GM18867 (cell line): ENCODE measurements at regions not wholly inside any gene's neighbourhood (a gene's known extent, or its start where the extent isn't known, plus 50 kb on each side); places are given as distances from the start of the nearest gene placed in this dataset.

Experiments
- ATAC-seq: cut with Tn5 transposase; IDR thresholded peaks from one replicate; pipeline ENCODE4 v1.9.1; 2021; ENCODE audit warnings: mild to moderate bottlenecking, moderate library complexity; ENCODE audit not compliant: unreplicated experiment

- no peak for ATAC-seq
Observed at GRCh38 chr9:120018550-120018949, 561.4 kb downstream of the CDK5RAP2 start.

DNA sequence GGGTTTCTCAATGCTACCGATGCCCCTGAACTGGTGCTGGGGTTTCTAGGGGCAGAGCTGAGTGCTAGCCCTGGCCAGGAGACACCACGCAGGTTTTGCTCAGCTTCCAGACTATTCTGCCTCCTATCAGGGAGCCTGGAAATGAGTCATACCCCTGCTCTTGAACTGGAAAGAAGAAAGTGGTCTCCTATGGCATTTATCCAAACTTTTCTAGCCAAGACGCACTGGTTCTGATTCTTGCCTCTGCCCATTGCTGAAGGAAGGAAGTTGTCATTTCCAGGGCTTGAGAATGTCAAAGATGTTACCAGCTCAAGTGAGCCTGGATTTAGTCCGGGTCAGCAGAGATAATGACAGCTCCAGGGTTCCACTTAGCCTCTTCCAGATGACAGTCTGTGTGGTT lies 561.9 kb downstream of the CDK5RAP2 start:
- no peak for ATAC-seq

GRCh38 chr9:120016231-120016630 lies 563.7 kb downstream of the CDK5RAP2 start:
- ATAC-seq, result no peak

- no peak for ATAC-seq
Observed at GRCh38 chr9:120014796-120015195, 565.2 kb downstream of the CDK5RAP2 start.

DNA sequence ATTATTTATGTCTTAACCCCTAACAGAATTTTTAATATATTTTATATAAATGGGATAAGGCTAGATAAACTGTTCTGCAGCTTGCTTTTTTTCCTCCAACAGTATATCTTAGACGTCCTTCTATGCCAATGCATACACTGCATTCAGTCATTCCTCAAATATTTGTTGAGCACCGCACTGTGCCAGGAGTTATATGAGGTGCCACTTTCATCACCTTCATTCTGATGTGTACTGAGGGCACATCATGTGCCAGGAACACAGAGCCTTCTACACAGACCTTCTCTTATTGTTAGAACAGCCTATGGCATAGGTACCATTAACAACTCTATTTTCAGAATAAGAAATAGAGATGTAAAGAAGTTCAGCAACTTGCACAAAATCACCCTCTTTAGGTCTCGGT lies 570.1 kb downstream of the CDK5RAP2 start:
- ATAC-seq, result no peak

- ATAC-seq, result no peak
Observed at GRCh38 chr9:120001536-120001935, 578.4 kb downstream of the CDK5RAP2 start.

- no peak for ATAC-seq
Observed at GRCh38 chr9:119998614-119999013, 581.4 kb downstream of the CDK5RAP2 start.

DNA sequence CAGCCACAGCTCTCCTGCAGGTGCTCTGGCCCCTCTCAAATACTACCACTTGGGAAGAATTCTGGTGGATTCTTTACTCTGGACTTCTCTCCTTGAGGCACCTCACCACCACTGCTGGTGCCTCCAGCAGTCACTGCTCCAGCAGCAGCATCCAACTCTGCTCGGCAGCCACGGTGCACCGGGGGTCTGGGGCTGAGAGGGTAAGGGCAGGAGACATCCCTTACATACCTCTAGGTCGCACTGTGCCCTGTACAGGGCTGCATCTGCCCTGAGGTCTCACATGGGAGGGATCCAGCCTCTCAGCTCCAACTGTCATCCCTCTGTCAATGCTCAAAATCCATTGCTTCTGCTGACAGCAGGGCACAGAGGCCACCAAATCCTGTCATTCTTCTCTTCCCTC lies 588.2 kb downstream of the CDK5RAP2 start:
- no peak for ATAC-seq

- ATAC-seq, result no peak
Observed at GRCh38 chr9:119986713-119987112, 593.3 kb downstream of the CDK5RAP2 start.

DNA sequence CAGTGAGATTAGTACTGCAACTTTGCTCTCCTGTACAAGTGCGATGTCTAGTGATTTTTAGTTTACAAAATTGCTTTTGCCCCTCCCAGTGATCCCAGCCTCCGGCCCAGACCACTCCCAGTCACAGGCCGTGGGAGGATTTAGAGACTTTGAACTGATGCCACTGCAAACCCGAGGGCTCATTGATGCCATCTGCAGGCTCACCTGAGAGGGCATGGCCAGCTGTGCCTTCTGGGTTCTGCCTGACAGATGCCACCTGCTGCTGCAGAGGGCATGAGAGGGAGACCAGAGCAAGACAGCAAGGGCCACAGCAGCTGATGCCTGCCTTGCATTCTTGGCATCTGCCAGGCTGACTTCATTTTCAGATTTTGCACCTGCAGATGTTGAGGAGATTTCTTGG lies 593.8 kb downstream of the CDK5RAP2 start:
- ATAC-seq, result no peak

DNA sequence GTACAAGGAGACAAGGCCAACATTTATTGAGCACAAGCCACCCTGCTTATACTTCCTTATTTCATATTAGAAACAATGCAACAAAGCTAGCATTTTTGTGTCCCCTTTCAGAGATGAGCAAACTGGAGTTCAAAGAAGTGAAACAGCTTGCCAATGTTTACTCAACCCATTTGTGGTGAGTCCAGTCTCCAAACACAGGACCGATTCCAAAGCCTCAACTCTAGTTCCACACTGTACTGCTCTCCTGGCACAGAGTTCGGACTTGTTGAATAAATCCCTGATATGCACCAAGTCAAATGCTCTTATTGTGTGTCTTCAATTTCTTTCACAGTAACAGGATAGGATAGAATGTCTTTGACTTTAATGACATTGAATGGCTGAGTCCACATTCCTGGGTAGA lies 604.8 kb upstream of the BRINP1 start:
- no peak for ATAC-seq

- peak; percentile 98 for ATAC-seq
Observed at GRCh38 chr9:119968836-119969707, 599.8 kb upstream of the BRINP1 start.

GRCh38 chr9:119967867-119968535 lies 598.8 kb upstream of the BRINP1 start:
- no peak for ATAC-seq

- ATAC-seq, result no peak
Observed at GRCh38 chr9:119963798-119964372, 594.6 kb upstream of the BRINP1 start.

DNA sequence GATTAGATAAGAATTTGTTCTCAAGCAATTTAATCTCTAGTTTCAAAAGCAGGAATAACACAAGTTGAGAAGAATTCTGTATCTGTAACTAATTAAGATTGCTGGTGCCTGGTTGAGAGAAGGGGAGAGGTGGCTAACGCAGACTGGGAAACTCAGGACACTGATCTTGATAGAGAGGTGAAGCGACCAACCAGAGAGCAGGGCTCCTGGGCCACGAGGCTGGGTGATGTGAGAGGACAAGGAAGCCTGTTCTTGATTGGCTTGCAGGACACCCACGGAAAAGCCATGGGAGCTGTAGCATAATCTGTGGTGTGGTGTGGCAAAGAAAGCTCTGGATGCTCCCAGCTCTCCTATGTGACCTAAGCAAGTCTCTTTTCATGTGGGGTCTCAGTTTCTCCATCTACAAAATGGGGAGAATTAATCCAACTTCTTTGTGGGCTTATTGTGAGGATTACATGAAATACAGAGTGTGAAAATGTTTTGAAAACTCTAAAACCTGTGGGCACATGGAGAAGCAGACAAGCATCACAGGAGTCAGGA lies 594.1 kb upstream of the BRINP1 start:
- no peak for ATAC-seq

DNA sequence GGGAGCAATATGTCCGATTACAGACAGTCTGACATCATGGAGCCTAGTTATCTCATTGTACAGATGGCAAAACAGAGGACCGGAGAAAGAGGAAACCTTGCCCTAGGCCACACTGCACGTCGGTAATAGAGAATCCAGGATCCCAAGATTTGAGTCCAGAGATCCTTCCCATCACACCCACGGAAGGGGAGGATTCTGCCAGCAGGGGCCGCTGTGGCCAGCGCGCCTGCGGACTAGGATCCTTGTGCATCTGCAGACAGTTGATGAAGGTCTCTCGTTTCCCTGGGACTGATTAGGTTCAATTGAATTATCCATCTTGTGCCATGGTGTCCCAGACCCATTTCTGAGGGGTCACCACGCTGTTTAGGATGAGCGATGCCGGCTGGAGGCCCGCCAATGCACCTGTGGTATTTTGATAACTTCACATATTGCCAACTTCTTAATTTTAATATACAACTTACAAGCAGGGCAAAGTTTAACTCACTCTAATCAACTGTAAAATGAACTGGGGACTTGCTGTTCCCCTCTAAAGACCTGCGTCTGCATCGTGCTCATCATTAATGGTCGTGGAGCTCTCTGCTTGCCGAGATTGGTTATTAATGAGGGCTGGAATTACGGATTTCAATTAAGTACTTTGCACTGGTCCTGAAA lies 592.7 kb upstream of the BRINP1 start:
- peak; percentile 54 for ATAC-seq

GRCh38 chr9:119959846-119960545 lies 590.8 kb upstream of the BRINP1 start:
- ATAC-seq, result no peak

DNA sequence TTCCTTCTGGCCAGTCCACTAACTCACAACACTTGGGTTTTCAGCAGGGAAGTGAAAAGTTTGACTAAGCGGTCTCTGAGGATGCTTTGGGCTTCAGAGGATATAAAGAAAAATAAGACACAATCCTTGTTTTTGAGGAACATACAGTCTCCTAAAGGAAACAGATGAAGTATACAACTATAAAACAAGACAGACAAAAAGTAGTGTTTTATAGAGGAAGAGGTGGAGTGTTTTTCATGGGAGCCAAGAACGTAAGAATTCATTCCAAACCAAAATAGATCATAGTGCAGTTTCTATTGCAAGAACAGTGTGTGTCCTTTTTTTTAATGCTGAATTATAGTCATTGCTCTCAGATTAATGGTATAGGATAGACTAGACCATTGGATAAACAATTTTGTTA lies 586.9 kb upstream of the BRINP1 start:
- no peak for ATAC-seq

- ATAC-seq, result no peak
Observed at GRCh38 chr9:119955276-119955675, 586.0 kb upstream of the BRINP1 start.

- no peak for ATAC-seq
Observed at GRCh38 chr9:119951591-119951990, 582.4 kb upstream of the BRINP1 start.

DNA sequence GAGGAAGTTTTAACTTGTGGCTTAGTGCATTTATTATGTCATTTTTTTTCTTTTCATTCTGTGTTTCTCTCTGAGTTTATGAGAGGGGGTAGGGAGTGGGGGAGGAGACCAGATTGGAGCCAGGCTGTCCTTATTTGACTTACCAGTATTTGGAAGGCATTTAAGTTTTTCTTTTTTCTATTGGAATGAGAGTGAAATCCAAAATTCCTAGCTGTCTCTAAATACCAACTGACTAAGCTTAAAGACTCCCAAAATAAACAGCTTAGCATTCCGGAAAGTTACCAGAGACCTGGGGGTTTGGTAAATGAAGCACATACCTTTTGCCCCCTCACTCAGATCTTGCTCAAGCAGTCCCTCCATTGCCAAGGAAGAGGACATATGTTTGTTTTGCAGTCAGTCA lies 581.9 kb upstream of the BRINP1 start:
- no peak for ATAC-seq
